Adrenal gland (tissue), 9 donors: ENCODE measurements at regions not wholly inside any gene's neighbourhood (a gene's known extent, or its start where the extent isn't known, plus 50 kb on each side); places are given as distances from the start of the nearest gene placed in this dataset.

ENCODE experiments used
- DNase-seq, 7 donors: peaks; one replicate each; pipeline ENCODE4 v3.0.0-alpha.2; 2019 to 2020
- H3K27ac ChIP-seq, 5 donors: fragments of 200-600 bp; sonication (generic) in 4 of 5; 1 replicate in 3 of 5; 2 replicates in 2 of 5; pipeline versions ENCODE4 v1.5.1 to v1.8.0; 2016 to 2020; ENCODE audit warnings: mild to moderate bottlenecking in 1 of 5
- H3K27me3 ChIP-seq: fragments of 200-600 bp; 2 replicates; pipeline ENCODE4 v1.8.0; 2021
- H3K36me3 ChIP-seq, 2 donors: fragments of 200-600 bp; replicated peaks in 1 of 2; 1 replicate in 1 of 2; 2 replicates in 1 of 2; pipeline versions ENCODE4 v1.5.1 to v1.8.0; 2018 to 2022
- H3K4me1 ChIP-seq, 2 donors: fragments of 200-600 bp; replicated peaks in 1 of 2; 1 replicate in 1 of 2; 2 replicates in 1 of 2; pipeline versions ENCODE4 v1.5.1 to v1.8.0; 2018 to 2021
- H3K4me3 ChIP-seq, 4 donors: fragments of 200-600 bp; sonication (generic) in 3 of 4; one replicate each; pipeline ENCODE4 v1.5.1; 2016 to 2018
- H3K9me3 ChIP-seq, 3 donors: fragments of 200-600 bp; sonication (generic) in 1 of 3; replicated peaks in 1 of 3; 1 replicate in 2 of 3; 2 replicates in 1 of 3; pipeline versions ENCODE4 v1.5.1 to v1.8.0; 2016 to 2021
- CTCF ChIP-seq, 6 experiments: fragments of 450-650 bp in 4 of 6; fragments of 200-600 bp in 2 of 6; sonication (generic) in 1 of 6; IDR thresholded peaks; 1 replicate in 5 of 6; 2 replicates in 1 of 6; pipeline versions ENCODE4 v1.5.1 to v1.8.0; 2016 to 2021; ENCODE audit warnings: antibody characterized with exemption in 6 of 6, mild to moderate bottlenecking in 2 of 6, moderate library complexity in 1 of 6
- POLR2A ChIP-seq, 2 donors: fragments of 450-650 bp; IDR thresholded peaks; one replicate each; pipeline ENCODE4 v1.6.1; 2017; ENCODE audit warnings: antibody characterized with exemption in 2 of 2, mild to moderate bottlenecking in 2 of 2, moderate library complexity in 1 of 2
- WGBS, 4 donors: extraction: QIAGEN DNeasy Blood & Tissue Kit in 2 of 4; methylation state at CpG; one replicate each; pipeline versions ENCODE4 v1.1.5 to v1.1.7; 2013 to 2017; 5-methylcytosine and 5-hydroxymethylcytosine counted together
- intact Hi-C, 2 donors: fragments of 100-400 bp; cut with DNase I; formaldehyde crosslinking; loops; one replicate each; pipeline versions ENCODE4 v1.14.1 to v1.15.0; 2022 to 2023
- donor health status: healthy with polysubstance abuse.
- donor health status: Bipolar disorder and iron deficiency.
- donor health status: DM: yes; HTN: yes; CAD: no.
- donor health status: DM: no; HTN: no; CAD: no.
- donor health status: DM: no; HTN: no; CAD: no.

- Histone ChIP-seq H3K27ac (no peak overlapping the region), H3K4me3 (no peak overlapping the region), H3K4me1 (no peaks in the 10 kb centered on the region), H3K27me3 (no peaks in the 10 kb centered on the region), H3K36me3 (no peaks in the 10 kb centered on the region), H3K9me3 (no peaks in the 10 kb centered on the region)
- WGBS, 4 donors = 68 to 80% (median 72%) methylated on average over 1 of the region's 1 CpG
- no peak for DNase-seq
- intact Hi-C loops = no loop called here
- TF ChIP-seq POLR2A (IDR thresholded peaks at IDR 0.05) (no peak), CTCF (IDR thresholded peaks at IDR 0.05) (no peak)
Measured at GRCh38 chr18:44238911-44239310, 441.8 kb upstream of the SETBP1 start.

- Histone ChIP-seq H3K27me3 (no peaks in the 10 kb centered on the region), H3K36me3 (no peaks in the 10 kb centered on the region), H3K9me3 (no peaks in the 10 kb centered on the region), H3K4me1 (no peaks in the 10 kb centered on the region), H3K4me3 (no peak overlapping the region), H3K27ac (no peak overlapping the region)
- intact Hi-C loops = no loop called here
- TF ChIP-seq POLR2A (IDR thresholded peaks at IDR 0.05) (no peak), CTCF (IDR thresholded peaks at IDR 0.05) (no peak)
- DNase-seq = no peak
- WGBS, 4 donors = 78 to 90% (median 79%) methylated on average over 5 of the region's 5 CpGs
Measured at GRCh38 chr18:44241020-44241419, 439.7 kb upstream of the SETBP1 start.

- intact Hi-C loops = no loop called here
- H3K27ac ChIP-seq = no peak overlapping the region
- no peaks in the 10 kb centered on the region for H3K36me3 ChIP-seq
- no peaks in the 10 kb centered on the region for H3K4me1 ChIP-seq
- 63 to 77% (median 68%) methylated on average over 3 of the region's 3 CpGs for WGBS, 4 donors
- H3K9me3 ChIP-seq = no peaks in the 10 kb centered on the region
- TF ChIP-seq CTCF (IDR thresholded peaks at IDR 0.05) = no peak
- no peak for TF ChIP-seq POLR2A (IDR thresholded peaks at IDR 0.05)
- H3K4me3 ChIP-seq = no peak overlapping the region
- no peaks in the 10 kb centered on the region for H3K27me3 ChIP-seq
- DNase-seq = no peak
Measured at GRCh38 chr18:44245019-44245418, 435.7 kb upstream of the SETBP1 start.

DNA sequence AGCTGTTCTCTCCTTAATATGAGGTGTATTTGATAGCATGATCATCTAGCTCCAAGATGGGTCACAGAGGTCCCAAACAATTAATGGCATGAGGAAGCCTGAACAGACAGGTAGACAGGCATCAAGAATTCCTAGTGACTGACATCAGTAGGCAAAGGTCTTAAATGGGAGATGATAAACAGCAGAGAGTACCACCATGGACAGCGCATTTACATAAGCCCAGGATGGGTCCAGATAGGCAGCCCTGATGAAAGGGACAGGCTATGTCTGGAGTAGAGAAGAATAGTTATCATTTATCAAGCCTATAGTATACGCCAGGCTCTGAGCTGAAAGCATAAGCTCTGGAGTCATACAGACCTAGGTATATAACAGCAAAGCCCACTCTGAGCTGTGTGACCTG, 434.7 kb upstream of the SETBP1 start:
- WGBS, 4 donors = 79 to 83% (median 80%) methylated on average over 2 of the region's 2 CpGs
- Histone ChIP-seq H3K4me3 (no peak overlapping the region), H3K4me1 (no peaks in the 10 kb centered on the region), H3K27ac (no peak overlapping the region), H3K36me3 (no peaks in the 10 kb centered on the region), H3K9me3 (no peaks in the 10 kb centered on the region), H3K27me3 (no peaks in the 10 kb centered on the region)
- TF ChIP-seq POLR2A (IDR thresholded peaks at IDR 0.05) = no peak
- TF ChIP-seq CTCF (IDR thresholded peaks at IDR 0.05) = no peak
- DNase-seq = no peak
- intact Hi-C loops = no loop called here
